Left colon (tissue), 2 donors: ENCODE measurements at regions not wholly inside any gene's neighbourhood (a gene's known extent, or its start where the extent isn't known, plus 50 kb on each side); places are given as distances from the start of the nearest gene placed in this dataset.
"Not testable (repeated sequence)": the region's sequence is repeated elsewhere in the genome, so short reads cannot be mapped to it uniquely, and the experiment has no call there.

Source experiments
- ATAC-seq: fragments of 200-7000 bp; cut with Tn5 transposase; one replicate; pipeline ENCODE4 v1.9.1; 2020; ENCODE audit warnings: mild to moderate bottlenecking, moderate library complexity
- DNase-seq, 2 donors: peaks; one replicate each; pipeline ENCODE4 v3.0.0-alpha.2; 2020
- intact Hi-C, 2 donors: fragments of 100-400 bp; cut with DNase I in 1 of 2; cut with micrococcal nuclease in 1 of 2; formaldehyde crosslinking; loops; one replicate each; pipeline versions ENCODE4 v1.11.2 to v1.14.0; 2022; cut with DNase I, micrococcal nuclease
- donor health status: DM: no; HTN: no; CAD: no.
- donor health status: DM: yes; HTN: yes; CAD: no.

DNA sequence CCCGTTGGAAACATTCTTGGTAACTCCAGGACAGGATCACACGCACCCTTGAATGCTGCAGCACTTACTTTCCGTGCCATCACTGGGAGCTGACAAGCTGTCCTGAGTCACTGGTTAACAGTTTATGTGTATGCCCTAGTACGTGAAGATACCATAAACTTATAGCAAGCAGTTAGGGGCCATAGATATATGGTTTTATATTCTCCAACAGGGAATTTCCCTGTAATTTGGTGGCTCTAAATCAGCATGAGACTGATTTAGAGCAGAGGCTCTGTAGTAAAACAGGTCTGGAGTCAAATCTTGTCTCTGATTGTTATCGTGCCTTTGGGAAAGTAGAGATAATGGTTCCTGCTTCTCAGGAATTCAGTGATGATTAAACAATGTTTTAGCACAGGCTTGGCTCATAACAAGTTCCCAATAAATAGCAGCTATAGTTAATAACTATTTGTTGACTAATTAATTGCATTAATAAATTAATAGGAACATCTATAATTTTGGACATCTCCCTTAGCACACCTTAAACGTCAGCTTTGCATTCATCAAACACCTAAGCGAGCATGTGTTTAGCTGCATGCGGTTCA lies 215.2 kb downstream of the VAPA start:
- ATAC-seq, result peak; percentile 70
- intact Hi-C loops, result no loop called here
- DNase-seq, result no peak

DNA sequence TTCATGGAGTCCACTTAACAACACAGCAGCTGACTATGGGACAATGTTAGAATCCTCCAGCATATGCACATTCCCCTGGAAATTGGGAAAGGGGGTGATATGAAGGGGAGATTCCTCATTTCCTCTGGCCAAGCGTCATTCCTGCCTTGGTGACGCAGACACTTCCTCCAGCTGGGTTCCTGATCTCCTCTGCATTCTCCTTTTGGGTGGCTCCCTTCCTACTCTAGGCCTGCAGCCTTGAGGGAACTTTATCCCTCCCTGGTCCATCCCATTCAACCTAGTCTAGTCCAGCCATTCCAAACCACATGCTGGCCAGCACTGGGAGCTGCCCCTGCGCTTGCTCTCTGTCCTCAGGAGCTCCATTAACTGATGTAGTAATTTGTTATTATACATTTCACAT lies 216.8 kb downstream of the VAPA start:
- intact Hi-C loops, result no loop called here
- ATAC-seq (no peak), DNase-seq (no peak)

DNA sequence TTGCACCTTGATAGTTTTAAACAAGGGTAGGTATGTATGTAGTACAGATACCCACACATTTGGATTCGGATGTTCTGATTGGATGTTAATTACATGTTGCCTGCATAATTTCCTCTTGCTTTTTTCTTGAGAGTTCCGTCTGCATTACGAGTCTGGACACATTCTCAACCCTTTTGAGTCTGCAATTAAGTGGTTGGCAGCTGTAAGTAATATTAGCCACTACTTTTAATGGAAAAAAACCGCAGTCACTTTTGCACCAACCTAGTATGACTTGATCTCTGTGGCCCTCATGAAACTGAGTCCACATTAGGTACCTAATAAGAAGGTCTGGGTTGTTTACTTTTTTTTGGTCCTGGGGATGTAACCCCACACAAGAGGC lies 217.3 kb downstream of the VAPA start:
- ATAC-seq (no peak), DNase-seq (no peak)
- intact Hi-C loops, result no loop called here

DNA sequence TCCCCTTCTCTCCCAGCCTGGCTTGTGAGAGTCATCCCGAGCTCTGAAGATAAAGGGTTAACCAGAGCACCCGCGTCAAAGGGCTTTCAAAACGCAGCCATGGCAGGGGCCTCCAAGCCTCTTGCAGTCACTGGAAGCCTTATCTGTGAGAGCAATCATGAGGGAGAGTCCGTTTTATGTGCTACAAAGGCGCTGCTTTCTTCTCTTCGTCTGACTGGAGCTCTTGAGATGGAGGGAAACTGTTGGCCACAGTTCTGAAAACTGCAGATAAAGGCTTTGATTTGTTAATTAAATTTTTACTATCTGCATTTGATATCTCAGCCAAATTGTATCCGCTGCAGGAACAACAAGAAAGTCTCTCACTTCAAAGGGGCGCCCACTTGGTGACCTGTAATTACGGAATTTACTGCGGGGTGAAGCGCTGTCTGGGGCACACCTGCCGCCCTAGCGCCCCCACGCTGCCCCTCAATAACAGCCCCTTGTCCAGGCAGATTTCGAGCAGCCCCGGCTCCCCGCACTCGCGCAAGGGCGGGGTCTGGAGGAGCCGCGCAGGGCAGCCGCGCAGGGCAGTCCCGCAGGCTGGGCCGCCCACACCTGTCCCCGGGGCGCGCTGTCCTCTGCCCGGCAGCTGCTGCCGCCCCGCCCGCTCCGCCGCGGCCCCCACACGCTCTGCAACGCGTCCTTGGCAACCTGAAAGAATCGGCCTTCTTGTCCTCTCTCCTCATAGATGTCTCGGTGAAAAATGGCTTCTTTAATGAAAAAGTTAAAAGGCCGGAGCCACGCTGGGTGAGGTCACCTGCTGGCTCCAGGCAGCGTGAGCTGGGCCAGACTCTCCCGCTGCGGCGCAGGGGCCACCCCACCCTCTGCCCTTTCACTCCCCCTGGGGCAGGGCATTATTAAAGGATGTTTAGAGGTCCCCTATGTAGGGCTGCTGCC lies 217.9 kb downstream of the VAPA start:
- peak; percentile 80 for ATAC-seq
- intact Hi-C loops, result no loop called here
- DNase-seq, result peak in 1 of 2 donors; percentile 32

DNA sequence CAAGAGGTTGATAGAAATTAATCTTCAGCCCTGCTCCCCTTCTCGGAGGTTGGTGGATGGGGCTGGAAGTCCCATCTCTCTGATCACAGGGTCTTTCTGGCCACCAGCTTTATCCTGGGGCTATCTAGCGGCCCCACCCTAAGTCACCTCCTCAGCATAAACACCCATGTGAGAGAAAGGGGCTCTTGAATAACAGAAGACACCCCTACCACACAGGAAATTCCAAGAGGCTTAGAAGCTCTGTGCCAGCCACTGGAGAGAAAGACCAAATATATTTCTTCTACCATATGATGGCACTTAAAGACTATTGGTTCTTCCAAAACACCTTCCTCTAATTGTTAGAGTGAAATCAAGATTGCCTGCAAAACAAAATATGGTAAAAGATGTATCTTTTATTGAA lies 219.7 kb downstream of the VAPA start:
- DNase-seq (no peak), ATAC-seq (no peak)
- intact Hi-C loops, result no loop called here

DNA sequence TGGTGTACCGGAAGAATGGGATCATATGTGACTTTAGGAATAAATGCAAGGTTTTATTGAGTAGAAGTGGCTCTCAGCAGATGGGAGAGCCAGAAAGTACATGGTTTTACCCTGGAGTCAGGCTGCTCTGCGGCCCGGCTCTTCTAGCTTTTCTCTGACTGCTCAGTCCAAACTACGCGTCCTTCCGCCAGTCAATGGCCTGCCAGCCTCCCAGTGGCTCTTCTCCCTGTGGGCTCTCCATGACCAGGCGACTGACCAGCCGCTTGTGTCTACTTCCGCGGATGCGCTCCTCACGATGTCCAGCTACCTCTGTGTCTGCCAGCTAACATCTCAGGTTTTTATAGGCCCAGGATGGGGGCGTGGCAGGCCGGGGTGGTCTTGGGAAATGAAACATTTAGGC lies 220.4 kb downstream of the VAPA start:
- ATAC-seq (no peak), DNase-seq (no peak)
- intact Hi-C loops, result no loop called here

DNA sequence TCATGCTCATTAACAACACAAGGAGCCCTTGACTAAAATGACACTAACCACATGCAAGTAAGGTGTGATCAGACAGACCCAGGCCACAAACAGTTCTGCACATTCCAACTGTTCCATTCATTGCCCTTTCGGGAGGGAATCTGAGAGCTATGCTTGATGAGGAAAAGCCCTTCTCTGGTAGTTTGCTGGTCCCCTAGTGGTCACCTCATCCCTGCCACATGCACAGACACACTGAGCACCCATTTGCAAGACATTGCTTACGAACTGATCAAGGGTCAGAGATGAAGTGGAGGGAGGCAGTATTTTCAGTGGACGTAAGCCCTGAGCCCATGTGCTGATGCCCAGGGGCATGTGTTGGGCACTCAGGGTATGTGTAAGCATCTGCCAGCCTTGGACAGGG lies 220.9 kb downstream of the VAPA start:
- ATAC-seq, DNase-seq, intact Hi-C loops: not testable (repeated sequence)

DNA sequence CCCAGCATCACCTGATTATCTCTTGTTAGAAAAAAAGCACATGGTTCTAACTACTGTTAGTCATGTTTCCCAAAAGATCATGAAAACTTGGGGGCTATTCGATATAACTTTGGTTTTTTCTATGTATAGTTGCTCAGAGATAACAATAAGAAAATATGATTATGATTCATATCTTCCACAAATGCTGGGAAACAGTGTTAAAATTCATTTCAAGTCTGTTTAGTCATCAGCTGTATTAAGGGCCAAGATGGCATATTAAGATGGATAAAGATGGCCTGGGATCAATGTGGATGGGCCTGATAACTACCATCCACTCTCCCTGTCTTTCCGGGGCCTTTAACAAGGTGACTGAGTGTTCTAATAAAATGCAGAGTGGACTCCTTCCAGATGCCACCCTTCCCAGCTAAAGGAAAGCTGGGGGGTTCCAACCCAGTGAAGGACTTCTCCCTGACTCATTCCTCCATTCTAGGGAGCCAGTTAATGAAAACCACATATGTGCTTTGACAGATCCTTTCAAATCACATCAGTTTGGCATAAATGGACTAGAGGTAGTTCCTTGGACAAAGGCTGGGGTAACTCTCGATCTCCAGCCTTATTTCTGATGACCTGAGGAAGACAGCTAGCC lies 221.6 kb downstream of the VAPA start:
- intact Hi-C loops, result no loop called here
- DNase-seq (no peak), ATAC-seq (no peak)

DNA sequence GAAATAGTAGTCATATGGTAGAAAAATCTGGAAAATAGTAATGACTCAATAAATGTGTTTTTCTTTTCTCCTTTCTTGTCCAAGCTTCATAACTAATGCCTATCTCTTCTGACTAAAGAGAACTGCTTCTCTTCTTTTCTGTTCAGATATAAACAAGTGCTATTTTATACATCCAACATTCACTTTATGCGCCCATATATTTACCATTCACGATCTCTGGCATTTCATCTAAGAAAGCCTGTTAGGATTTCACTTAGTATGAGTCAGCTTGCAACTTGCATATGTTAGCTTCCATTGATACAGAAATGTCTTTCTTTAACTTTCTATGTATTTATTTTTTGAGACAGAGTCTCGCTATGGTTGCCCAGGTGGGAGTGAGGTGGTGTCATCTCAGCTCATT lies 224.9 kb downstream of the VAPA start:
- DNase-seq (no peak), ATAC-seq (no peak)
- intact Hi-C loops, result no loop called here

DNA sequence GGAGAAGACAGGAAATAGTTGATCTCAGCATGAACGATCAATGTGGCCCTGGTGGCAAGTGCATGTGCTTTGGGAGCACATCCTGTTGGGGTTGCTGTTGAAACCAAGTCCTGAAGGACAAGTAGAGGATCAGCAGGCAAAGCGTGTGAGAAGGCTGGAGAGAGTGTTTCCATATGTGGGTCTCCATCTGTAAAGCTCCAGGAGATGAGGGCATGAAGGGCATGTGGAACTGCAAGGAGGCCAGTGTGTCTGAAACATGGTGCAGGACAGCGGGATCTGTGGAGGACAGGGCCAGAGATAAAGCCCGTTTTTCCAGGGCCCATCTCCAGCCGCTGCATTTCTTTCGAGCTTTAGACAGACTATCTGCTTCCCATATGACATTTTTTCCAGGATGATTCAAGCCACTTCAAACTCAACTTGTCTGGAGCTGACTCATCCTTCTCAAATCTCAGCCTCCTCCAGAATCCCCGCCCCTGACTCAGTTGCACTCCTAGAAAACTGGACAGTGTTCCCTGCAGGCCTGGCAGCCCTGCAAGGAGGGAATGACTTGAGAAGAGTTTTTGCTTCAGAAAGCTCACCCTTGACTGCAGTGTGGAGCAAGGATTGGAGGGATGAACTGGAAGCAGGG lies 226.1 kb downstream of the VAPA start:
- no peak for DNase-seq
- intact Hi-C loops, result no loop called here
- no peak for ATAC-seq

DNA sequence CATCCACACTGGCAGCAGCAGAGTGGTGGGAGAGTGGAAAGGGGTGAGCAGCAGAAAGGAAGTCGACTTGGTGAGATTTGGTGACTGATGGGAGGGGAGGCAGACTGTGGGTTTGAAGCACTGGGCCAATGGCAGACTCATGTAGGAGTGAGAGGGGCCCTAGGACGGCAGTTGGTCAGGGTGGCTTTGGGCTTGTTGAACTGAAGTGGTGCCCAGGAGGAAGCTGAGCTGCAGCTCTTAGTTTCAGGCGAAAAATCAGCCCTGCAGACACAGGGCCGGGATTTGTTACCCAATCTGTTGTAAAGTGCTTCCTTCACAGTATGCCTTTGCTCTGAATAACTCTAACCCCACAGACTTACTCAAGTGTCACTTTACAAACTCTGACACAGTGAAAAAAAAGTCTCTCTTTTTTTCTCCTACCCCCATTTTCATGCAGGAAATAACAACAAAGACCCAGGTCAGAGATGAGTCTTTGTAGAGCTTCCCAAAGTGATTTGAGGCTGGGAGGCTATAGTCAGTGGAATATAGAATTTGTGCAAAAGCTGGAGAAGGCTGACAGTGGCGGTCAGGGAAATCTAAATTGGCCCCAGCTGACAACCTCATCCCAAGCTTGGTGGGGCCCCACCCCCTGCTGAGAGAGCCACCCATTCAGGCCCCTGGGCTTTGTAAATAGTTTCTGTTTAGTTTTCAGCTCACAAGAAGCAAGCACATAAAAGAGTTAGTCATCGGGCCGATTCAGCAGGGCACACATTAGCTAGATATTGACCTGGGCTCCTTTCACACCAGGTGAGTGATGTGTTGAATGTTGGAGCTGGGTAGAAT lies 226.9 kb downstream of the VAPA start:
- ATAC-seq, result peak; percentile 87
- intact Hi-C loops, result no loop called here
- peak in 1 of 2 donors; percentile 38 for DNase-seq

DNA sequence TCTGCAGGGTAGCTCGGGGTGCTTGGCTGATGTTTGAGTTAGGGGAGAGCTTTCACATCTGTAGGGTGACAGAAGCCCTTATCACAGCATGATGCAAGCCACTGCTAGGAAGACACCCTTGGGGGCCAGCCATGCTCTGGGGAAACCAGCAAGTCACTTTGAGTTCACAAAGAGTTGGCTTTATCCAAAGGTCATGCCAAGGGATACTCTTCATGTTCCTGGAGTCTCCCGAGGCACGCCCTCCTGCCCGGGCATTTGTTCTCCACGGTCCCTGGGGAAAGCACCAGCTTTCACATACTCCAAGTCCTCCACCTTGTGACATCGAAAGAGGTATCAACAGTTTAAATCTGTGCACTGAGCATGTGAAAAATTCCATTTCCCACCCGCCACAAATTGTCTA lies 227.7 kb downstream of the VAPA start:
- no peak for DNase-seq
- intact Hi-C loops, result no loop called here

DNA sequence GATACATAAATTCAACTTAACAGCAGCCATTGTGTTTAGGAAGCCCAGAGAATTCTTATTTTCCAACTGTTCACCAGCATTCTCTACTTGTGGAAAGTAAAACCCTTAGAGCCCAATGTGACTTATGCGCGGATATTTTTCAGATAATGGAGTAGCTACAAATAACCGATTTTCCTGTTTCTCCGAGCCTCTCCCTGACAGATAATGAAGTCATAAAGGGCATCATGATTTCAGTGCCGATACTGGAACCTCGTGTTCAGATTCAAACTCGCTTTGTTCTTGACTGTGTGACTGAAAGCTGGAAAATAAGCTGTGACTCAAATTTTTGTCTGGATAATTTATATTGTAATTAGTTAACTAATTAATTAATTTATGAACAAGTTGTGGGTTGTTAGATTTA lies 228.2 kb downstream of the VAPA start:
- ATAC-seq (no peak), DNase-seq (no peak)
- intact Hi-C loops, result no loop called here

More for the DNA sequence above, 227.7 kb downstream of the VAPA start:
- peak; percentile 42 for ATAC-seq

DNA sequence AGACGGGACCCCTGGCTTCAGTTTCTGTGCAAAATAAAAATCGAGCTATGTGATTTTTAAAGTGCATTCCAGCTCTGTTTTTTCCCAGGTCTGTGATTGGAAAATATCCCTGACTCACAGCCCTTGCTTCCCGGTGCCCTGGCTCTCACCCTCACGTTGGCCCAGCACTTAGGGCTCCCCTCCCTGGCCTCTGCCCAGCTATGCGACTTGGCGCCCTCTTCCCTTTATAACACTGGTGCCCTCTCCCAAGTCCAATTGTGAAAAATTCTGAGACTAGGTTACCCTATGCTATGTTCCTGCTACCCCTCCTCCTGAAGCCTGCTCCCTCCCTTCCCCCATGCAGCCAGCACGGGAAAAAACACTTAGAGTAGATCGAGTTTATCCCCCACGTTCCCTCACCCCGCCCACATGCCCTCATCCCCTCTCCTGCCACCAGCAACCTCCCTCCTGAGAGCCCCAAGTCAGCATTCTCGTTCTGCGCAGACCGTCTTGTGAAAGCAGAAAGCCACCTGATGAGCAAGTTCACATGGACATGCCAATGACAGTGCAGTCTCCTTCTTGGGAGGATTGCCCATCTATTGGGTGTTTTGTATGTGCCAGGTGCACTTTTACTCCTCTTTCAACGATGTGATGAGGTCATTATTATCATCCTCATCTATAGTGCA lies 228.8 kb downstream of the VAPA start:
- intact Hi-C loops, result no loop called here
- ATAC-seq (no peak), DNase-seq (no peak)

DNA sequence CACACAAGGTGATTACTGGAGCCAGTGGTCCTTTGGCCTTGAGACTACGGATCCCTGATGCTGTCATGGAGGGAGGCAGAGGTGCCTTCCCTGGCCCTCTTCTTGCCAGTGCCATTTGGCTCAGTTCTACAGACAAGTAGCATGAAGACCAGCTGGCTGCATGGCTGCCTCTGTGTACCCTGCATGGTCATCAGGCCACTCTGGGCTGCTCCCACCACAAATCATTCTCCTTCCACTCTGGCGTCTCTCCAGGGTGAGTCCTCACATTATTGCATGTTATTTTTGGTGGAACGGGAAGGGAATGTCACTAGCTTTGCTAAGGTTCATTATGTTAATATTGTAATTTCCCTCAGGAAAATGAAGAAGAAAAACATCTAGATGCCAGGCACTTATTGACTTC lies 229.8 kb downstream of the VAPA start:
- intact Hi-C loops, result no loop called here
- DNase-seq (no peak), ATAC-seq (no peak)

DNA sequence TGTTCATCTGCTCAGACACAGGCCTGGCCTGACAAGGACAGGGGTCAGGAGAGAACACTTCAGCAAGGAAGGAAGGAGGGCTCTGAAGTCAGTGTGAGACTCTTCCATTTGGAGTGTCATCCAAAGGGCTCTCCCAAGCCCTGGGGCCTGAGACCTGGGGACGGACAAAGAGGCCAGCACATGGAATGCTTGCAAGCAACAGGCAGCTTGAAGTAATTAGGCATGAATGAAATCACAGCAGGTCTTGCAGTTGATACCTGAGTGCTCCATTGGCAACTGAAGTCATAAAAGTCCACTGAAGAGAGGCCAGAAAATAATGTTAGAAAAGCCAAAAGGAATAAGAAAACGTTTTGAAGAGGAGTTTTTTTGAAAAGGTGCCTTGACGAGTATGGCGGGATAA lies 231.7 kb downstream of the VAPA start:
- intact Hi-C loops, result no loop called here
- no peak for ATAC-seq
- no peak for DNase-seq

DNA sequence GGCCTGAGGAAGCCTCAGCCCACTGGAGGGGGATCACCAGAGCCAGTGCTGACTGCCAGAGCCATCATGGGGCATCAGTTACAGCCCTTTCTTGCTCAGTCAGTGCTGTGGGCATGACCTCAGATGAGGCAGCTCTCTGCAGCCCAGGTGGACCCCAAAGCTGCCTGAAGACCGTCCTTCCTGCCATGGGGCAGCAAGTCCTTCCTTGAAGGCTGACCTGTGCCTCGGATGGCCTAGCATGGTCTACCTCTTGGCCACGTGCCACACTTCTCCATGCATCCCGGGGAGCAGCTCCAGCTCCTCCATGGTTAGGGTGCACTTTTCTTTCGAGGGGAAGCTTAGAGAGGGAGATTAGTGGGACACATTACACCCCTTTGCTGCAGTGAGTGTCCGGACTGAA lies 233.4 kb downstream of the VAPA start:
- ATAC-seq (no peak), DNase-seq (no peak)
- intact Hi-C loops, result no loop called here

DNA sequence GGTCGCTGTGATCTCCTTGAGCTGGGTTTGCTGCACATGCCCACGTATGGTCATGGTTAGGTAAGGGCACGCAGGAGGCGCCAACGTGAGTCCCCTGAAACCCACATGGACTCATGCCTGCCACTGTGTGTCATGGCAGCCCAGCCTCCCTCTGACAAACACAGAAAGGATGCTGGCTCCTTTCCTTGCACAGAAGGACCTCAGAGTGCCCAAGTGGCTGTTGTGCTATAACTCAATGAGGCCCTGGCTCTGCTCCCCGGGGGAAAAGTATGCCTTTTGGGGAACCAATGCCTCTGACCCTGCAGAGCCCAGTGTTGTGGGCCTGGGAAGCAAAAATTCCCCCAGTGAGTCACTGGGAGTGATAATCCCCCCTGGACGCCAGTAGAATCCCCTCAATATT lies 233.9 kb downstream of the VAPA start:
- no peak for DNase-seq
- intact Hi-C loops, result no loop called here
- no peak for ATAC-seq
